K562 (cell line): ENCODE measurements at regions not wholly inside any gene's neighbourhood (a gene's known extent, or its start where the extent isn't known, plus 50 kb on each side); places are given as distances from the start of the nearest gene placed in this dataset.

ENCODE experiments used
- ATAC-seq: fragments of 200-7000 bp; cut with Tn5 transposase; 3 replicates; pipeline ENCODE4 v1.9.1; 2020; ENCODE audit warnings: moderate library complexity
- BruUV-seq: library from RNA; stranded (reverse); fragments of 400-500 nt; replicated peaks from 2 replicates; lab custom pipeline; 2021; lab: Mats Ljungman, UMichigan
- CTCF ChIA-PET: fragments of 300-600 bp; formaldehyde crosslinking; extraction: SDS; loops from one replicate; lab custom pipeline; 2021; ENCODE audit warnings: low intra/inter-chr PET ratio; lab: Yijun Ruan, JAX
- POLR2A ChIA-PET: fragments of 300-600, 350-650 bp; sonication (Branson Sonifier 250); formaldehyde crosslinking; extraction: SDS; loops from one replicate; lab custom pipeline; 2021; ENCODE audit warnings: antibody characterized with exemption, inconsistent platforms; lab: Yijun Ruan, JAX
- DNase-seq, 4 experiments: peaks; one replicate each; pipeline versions ENCODE4 v3.0.0 to v3.0.0-alpha.2; 2011 to 2018; ENCODE audit warnings: low spot score in 3 of 4, mixed read lengths in 3 of 4; ENCODE audit errors: extremely low read depth in 1 of 4
- FAIRE-seq: peaks from 2 replicates; lab custom pipeline; 2011; peaks lifted over from hg19 to GRCh38; lab: Jason Lieb, UNC
- H2AFZ ChIP-seq: 2 replicates; pipeline ENCODE4 v1.6.0; 2011; ENCODE audit warnings: low read depth, low read length, control low read depth, inconsistent platforms
- H3K27ac ChIP-seq: fragments of 200-600 bp; 3 replicates; pipeline ENCODE4 v1.8.0; 2011; ENCODE audit warnings: low read depth, mild to moderate bottlenecking, control low read depth, inconsistent platforms, low read length, moderate library complexity, mixed read lengths; ENCODE audit errors: extremely low read depth
- H3K27me3 ChIP-seq, 2 experiments: fragments of 300-600 bp in 1 of 2; 2 replicates in 1 of 2; 3 replicates in 1 of 2; pipeline versions ENCODE4 v1.6.0 to v1.8.0; 2011; ENCODE audit warnings: inconsistent platforms in 2 of 2, low read length in 2 of 2, mild to moderate bottlenecking in 1 of 2, mixed read lengths in 1 of 2, moderate library complexity in 1 of 2; ENCODE audit not compliant: control insufficient read depth in 2 of 2, insufficient read depth in 2 of 2
- H3K36me3 ChIP-seq: fragments of 300-600 bp; 3 replicates; pipeline ENCODE4 v1.8.0; 2011; ENCODE audit warnings: mild to moderate bottlenecking, low read length, inconsistent platforms; ENCODE audit not compliant: control insufficient read depth, insufficient read depth
- H3K4me1 ChIP-seq, 2 experiments: fragments of 200-600 bp in 1 of 2; replicated peaks in 1 of 2; 2 replicates in 1 of 2; 3 replicates in 1 of 2; pipeline versions ENCODE4 v1.5.1 to v1.8.0; 2011; ENCODE audit warnings: inconsistent platforms in 2 of 2, low read length in 2 of 2, mild to moderate bottlenecking in 1 of 2, mixed read lengths in 1 of 2, moderate library complexity in 1 of 2; ENCODE audit not compliant: control insufficient read depth in 2 of 2, insufficient read depth in 2 of 2
- H3K4me2 ChIP-seq: 2 replicates; pipeline ENCODE4 v1.6.1; 2011; ENCODE audit warnings: low read length, control low read depth, inconsistent platforms, mixed read lengths; ENCODE audit not compliant: insufficient read depth
- H3K4me3 ChIP-seq: fragments of 200-600 bp; sonication (generic), shearing (Covaris generic); 2 replicates; pipeline ENCODE4 v1.5.1; 2016; ENCODE audit warnings: control low read depth, inconsistent platforms
- H3K79me2 ChIP-seq: fragments of 200-600 bp; 3 replicates; pipeline ENCODE4 v1.8.0; 2011; ENCODE audit warnings: low read length, inconsistent platforms; ENCODE audit not compliant: control insufficient read depth, insufficient read depth
- H3K9ac ChIP-seq, 2 experiments: 2 replicates each; pipeline versions ENCODE4 v1.6.0 to v1.6.1; 2011; ENCODE audit warnings: low read depth in 2 of 2, low read length in 2 of 2, control low read depth in 1 of 2, inconsistent platforms in 1 of 2, mild to moderate bottlenecking in 1 of 2, mixed read lengths in 1 of 2; ENCODE audit not compliant: insufficient read depth in 1 of 2
- H3K9me1 ChIP-seq: one replicate; pipeline ENCODE4 v1.6.0; 2011; ENCODE audit warnings: inconsistent platforms, mild to moderate bottlenecking, low read length, moderate library complexity; ENCODE audit not compliant: control insufficient read depth, insufficient read depth
- H3K9me3 ChIP-seq: replicated peaks from 2 replicates; pipeline ENCODE4 v1.5.1; 2011; ENCODE audit warnings: low read depth, low read length, inconsistent platforms; ENCODE audit not compliant: control insufficient read depth, insufficient read depth
- H4K20me1 ChIP-seq: replicated peaks from 2 replicates; pipeline ENCODE4 v1.6.1; 2011; ENCODE audit warnings: low read length, inconsistent platforms, mixed read lengths; ENCODE audit not compliant: control insufficient read depth, insufficient read depth
- CBFA2T2 ChIP-seq: fragments of 450-650 bp; conservative IDR thresholded peaks from 2 replicates; pipeline ENCODE4 v1.6.1; 2017; ENCODE audit warnings: mild to moderate bottlenecking
- CHCHD3 ChIP-seq: fragments of 250-450 bp; sonication (Bioruptor Pico); IDR thresholded peaks from 2 replicates; pipeline ENCODE4 v2.1.2; 2022; ENCODE audit warnings: mild to moderate bottlenecking
- DDX20 ChIP-seq: fragments of 450-650 bp; IDR thresholded peaks from 2 replicates; pipeline ENCODE4 v1.6.1; 2016; ENCODE audit warnings: missing genetic modification characterization, low read depth, mild to moderate bottlenecking, missing compliant biosample characterization, moderate library complexity
- HIVEP1 ChIP-seq: fragments of 250-450 bp; sonication (Bioruptor Pico); IDR thresholded peaks from 2 replicates; pipeline ENCODE4 v1.4.0; 2020; ENCODE audit warnings: mild to moderate bottlenecking
- ILF3 ChIP-seq: fragments of 450-650 bp; IDR thresholded peaks from 2 replicates; pipeline ENCODE4 v1.6.1; 2018; ENCODE audit warnings: antibody characterized with exemption, mild to moderate bottlenecking, moderate library complexity, borderline replicate concordance
- IRF1 ChIP-seq: sonication (generic); formaldehyde crosslinking; IDR thresholded peaks from 2 replicates; pipeline ENCODE4 v1.8.0; 2022; ENCODE audit warnings: missing genetic modification reagents, mild to moderate bottlenecking, borderline replicate concordance
- MYC ChIP-seq, 2 experiments: fragments of 250-450 bp in 1 of 2; sonication (Bioruptor Pico) in 1 of 2; IDR thresholded peaks; 2 replicates each; pipeline versions ENCODE4 v1.5.1 to v1.6.1; 2012 to 2021; ENCODE audit warnings: low read depth in 2 of 2, borderline replicate concordance in 1 of 2, improper control_type of control experiment in 1 of 2, low read length in 1 of 2, mild to moderate bottlenecking in 1 of 2, moderate library complexity in 1 of 2
- SP1 ChIP-seq: sonication (generic); formaldehyde crosslinking; IDR thresholded peaks from 2 replicates; pipeline ENCODE4 v1.8.1; 2022; ENCODE audit warnings: mild to moderate bottlenecking, missing genetic modification reagents
- SRF ChIP-seq, 2 experiments: fragments of 250-450, 450-650 bp in 1 of 2; sonication (Bioruptor Pico) in 1 of 2; sonication (generic) in 1 of 2; formaldehyde crosslinking; IDR thresholded peaks; 2 replicates each; pipeline versions ENCODE4 v1.5.0 to v1.5.1; 2020 to 2022; ENCODE audit warnings: mild to moderate bottlenecking in 1 of 2, missing genetic modification reagents in 1 of 2
- SRSF9 ChIP-seq: fragments of 200-400 bp; formaldehyde crosslinking; IDR thresholded peaks from 2 replicates; pipeline ENCODE4 v1.6.1; 2017; ENCODE audit warnings: low read depth, low read length, borderline replicate concordance
- TEAD4 ChIP-seq, 2 experiments: sonication (generic) in 1 of 2; formaldehyde crosslinking in 1 of 2; IDR thresholded peaks; 2 replicates each; pipeline versions ENCODE4 v1.6.1 to v1.8.0; 2012 to 2022; ENCODE audit warnings: borderline replicate concordance in 1 of 2, inconsistent platforms in 1 of 2, low read length in 1 of 2, mild to moderate bottlenecking in 1 of 2, missing genetic modification reagents in 1 of 2
- TRIM25 ChIP-seq: fragments of 450-650 bp; IDR thresholded peaks from 2 replicates; pipeline ENCODE4 v1.7.0; 2016; ENCODE audit warnings: borderline replicate concordance
- ZBTB5 ChIP-seq: fragments of 450-650 bp; IDR thresholded peaks from 2 replicates; pipeline ENCODE4 v1.6.1; 2017; ENCODE audit warnings: antibody characterized with exemption
- ZNF124 ChIP-seq: sonication (generic); formaldehyde crosslinking; IDR thresholded peaks from 2 replicates; pipeline ENCODE4 v1.8.1; 2022; ENCODE audit warnings: missing genetic modification reagents
- WGBS: fragments of 100-300 bp; shearing (Covaris generic); methylation state at CpG from one replicate; pipeline ENCODE4 v1.1.6; 2016; ENCODE audit warnings: low coverage, mixed read lengths; ENCODE audit not compliant: insufficient coverage; ENCODE audit errors: missing lambda C conversion rate; 5-methylcytosine and 5-hydroxymethylcytosine counted together
- in situ Hi-C: fragments of 300-500 bp; cut with MboI; formaldehyde crosslinking; loops from 4 replicates; pipeline ENCODE4 v1.15.0; 2018; ENCODE audit warnings: inconsistent platforms, mixed read lengths
- intact Hi-C: fragments of 100-400 bp; cut with micrococcal nuclease; formaldehyde crosslinking; loops from 2 replicates; pipeline ENCODE4 v1.14.2; 2022
- TF ChIP-seq, protein P1 (sequence below): fragments of 450-650 bp; IDR thresholded peaks from 2 replicates; pipeline ENCODE4 v1.7.1; 2018; ENCODE audit warnings: mild to moderate bottlenecking, low read depth; ENCODE audit not compliant: partially characterized antibody

DNA sequence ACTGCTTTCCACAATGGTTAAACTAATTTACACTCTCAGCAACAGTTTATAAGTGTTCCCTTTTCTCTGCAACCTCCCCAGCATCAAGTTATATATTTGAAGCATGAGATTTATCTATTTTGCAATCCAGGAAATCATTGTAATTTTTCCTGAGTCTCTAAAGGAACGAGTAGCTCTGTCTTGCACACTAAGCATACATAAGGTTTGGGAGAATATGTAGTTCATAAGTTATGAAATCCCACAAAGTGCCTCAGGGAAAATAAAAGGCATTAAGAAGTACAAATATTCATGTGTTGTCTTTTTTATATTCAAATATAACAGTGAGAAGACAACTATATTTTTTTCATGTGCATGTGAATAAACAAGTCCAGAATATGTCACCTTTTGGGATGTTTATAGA lies 377.1 kb upstream of the RORB start:
- TF ChIP-seq DDX20 (no peak), SRF (CRISPR knock-in tag; IDR thresholded peaks at IDR 0.05) (no peak), ZBTB5 (no peak), HIVEP1 (CRISPR knock-in tag) (no peak), SP1 (no peak), ILF3 (no peak), SRSF9 (no peak), CHCHD3 (no peak), CBFA2T2 (no peak), IRF1 (CRISPR knock-in tag) (no peak), MYC (IDR thresholded peaks at IDR 0.05; ENCODE audit: low read depth, low read length) (no peak), MYC (CRISPR knock-in tag; IDR thresholded peaks at IDR 0.05; ENCODE audit: borderline replicate concordance, low read depth) (no peak), ZNF124 (CRISPR knock-in tag) (no peak), TEAD4 (IDR thresholded peaks at IDR 0.05; ENCODE audit: low read length) (no peak), TEAD4 (CRISPR knock-in tag; IDR thresholded peaks at IDR 0.05; ENCODE audit: borderline replicate concordance) (no peak), TRIM25 (no peak)
- TF ChIP-seq, protein P1, sequence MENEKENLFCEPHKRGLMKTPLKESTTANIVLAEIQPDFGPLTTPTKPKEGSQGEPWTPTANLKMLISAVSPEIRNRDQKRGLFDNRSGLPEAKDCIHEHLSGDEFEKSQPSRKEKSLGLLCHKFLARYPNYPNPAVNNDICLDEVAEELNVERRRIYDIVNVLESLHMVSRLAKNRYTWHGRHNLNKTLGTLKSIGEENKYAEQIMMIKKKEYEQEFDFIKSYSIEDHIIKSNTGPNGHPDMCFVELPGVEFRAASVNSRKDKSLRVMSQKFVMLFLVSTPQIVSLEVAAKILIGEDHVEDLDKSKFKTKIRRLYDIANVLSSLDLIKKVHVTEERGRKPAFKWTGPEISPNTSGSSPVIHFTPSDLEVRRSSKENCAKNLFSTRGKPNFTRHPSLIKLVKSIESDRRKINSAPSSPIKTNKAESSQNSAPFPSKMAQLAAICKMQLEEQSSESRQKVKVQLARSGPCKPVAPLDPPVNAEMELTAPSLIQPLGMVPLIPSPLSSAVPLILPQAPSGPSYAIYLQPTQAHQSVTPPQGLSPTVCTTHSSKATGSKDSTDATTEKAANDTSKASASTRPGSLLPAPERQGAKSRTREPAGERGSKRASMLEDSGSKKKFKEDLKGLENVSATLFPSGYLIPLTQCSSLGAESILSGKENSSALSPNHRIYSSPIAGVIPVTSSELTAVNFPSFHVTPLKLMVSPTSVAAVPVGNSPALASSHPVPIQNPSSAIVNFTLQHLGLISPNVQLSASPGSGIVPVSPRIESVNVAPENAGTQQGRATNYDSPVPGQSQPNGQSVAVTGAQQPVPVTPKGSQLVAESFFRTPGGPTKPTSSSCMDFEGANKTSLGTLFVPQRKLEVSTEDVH = no peak
- in situ Hi-C loops = no loop called here
- intact Hi-C loops = no loop called here
- WGBS = 0% methylated on average over 1 of the region's 1 CpG
- CTCF ChIA-PET = no interaction called here
- H3K79me2 ChIP-seq = no peaks in the 10 kb centered on the region
- no peak for ATAC-seq
- no peak overlapping the region for H3K4me2 ChIP-seq
- H3K4me3 ChIP-seq = no peak overlapping the region
- H3K4me1 ChIP-seq = no peaks in the 10 kb centered on the region
- H4K20me1 ChIP-seq = no peaks in the 10 kb centered on the region
- H2AFZ ChIP-seq = no peak overlapping the region
- no peak overlapping the region for H3K9ac ChIP-seq
- BruUV-seq = no TSS peak
- no peaks in the 10 kb centered on the region for H3K36me3 ChIP-seq
- no peak overlapping the region for H3K27ac ChIP-seq
- no peaks in the 10 kb centered on the region for H3K9me1 ChIP-seq
- DNase-seq = no peak
- H3K27me3 ChIP-seq = no peaks in the 10 kb centered on the region
- no peak for FAIRE-seq
- POLR2A ChIA-PET = no interaction called here
- no peaks in the 10 kb centered on the region for H3K9me3 ChIP-seq
